ENCODE measurements at regions not wholly inside any gene's neighbourhood (a gene's known extent, or its start where the extent isn't known, plus 50 kb on each side); places are given as distances from the start of the nearest gene placed in this dataset.
A peak's percentile ranks its signal among the peaks of the same experiment; 100 is the strongest.

- Histone ChIP-seq H3K36me3 (ENCODE audit: control insufficient read depth, insufficient read depth, low read length) (no peaks in the 10 kb centered on the region), H3K4me3 (replicated peaks; ENCODE audit: low read depth, low read length) (no peak overlapping the region), H3K27me3 (replicated peaks; ENCODE audit: control insufficient read depth, insufficient read depth, low read length) (no peaks in the 10 kb centered on the region)
- no peak for DNase-seq (ENCODE audit: extremely low read depth, insufficient read length)
- peak; percentile 7 for TF ChIP-seq CTCF (IDR thresholded peaks at IDR 0.05; ENCODE audit: insufficient read depth, low read length, poor library complexity, severe bottlenecking)
Measured at GRCh38 chr2:33681364-33681757, 82.3 kb upstream of the FAM98A start.

- DNase-seq (ENCODE audit: extremely low read depth, insufficient read length) = no peak
- no peak for TF ChIP-seq CTCF (IDR thresholded peaks at IDR 0.05; ENCODE audit: insufficient read depth, low read length, poor library complexity, severe bottlenecking)
- no peaks in the 10 kb centered on the region for H3K27me3 ChIP-seq (replicated peaks; ENCODE audit: control insufficient read depth, insufficient read depth, low read length)
- no peaks in the 10 kb centered on the region for H3K36me3 ChIP-seq (ENCODE audit: control insufficient read depth, insufficient read depth, low read length)
- H3K4me3 ChIP-seq (replicated peaks; ENCODE audit: low read depth, low read length) = no peak overlapping the region
Measured at GRCh38 chr2:33680644-33681363, 81.7 kb upstream of the FAM98A start.

GRCh38 chr2:33678436-33678835 lies 79.3 kb upstream of the FAM98A start:
- no peak for DNase-seq (ENCODE audit: extremely low read depth, insufficient read length)
- H3K27me3 ChIP-seq (replicated peaks; ENCODE audit: control insufficient read depth, insufficient read depth, low read length) = no peaks in the 10 kb centered on the region
- no peak for TF ChIP-seq CTCF (IDR thresholded peaks at IDR 0.05; ENCODE audit: insufficient read depth, low read length, poor library complexity, severe bottlenecking)
- H3K4me3 ChIP-seq (replicated peaks; ENCODE audit: low read depth, low read length) = no peak overlapping the region
- H3K36me3 ChIP-seq (ENCODE audit: control insufficient read depth, insufficient read depth, low read length) = no peaks in the 10 kb centered on the region

- Histone ChIP-seq H3K4me3 (replicated peaks; ENCODE audit: low read depth, low read length) (no peak overlapping the region), H3K36me3 (ENCODE audit: control insufficient read depth, insufficient read depth, low read length) (no peaks in the 10 kb centered on the region), H3K27me3 (replicated peaks; ENCODE audit: control insufficient read depth, insufficient read depth, low read length) (no peaks in the 10 kb centered on the region)
- peak; percentile 40 for TF ChIP-seq CTCF (IDR thresholded peaks at IDR 0.05; ENCODE audit: insufficient read depth, low read length, poor library complexity, severe bottlenecking)
- DNase-seq (ENCODE audit: extremely low read depth, insufficient read length) = no peak
Measured at GRCh38 chr2:33673937-33674336, 74.8 kb upstream of the FAM98A start.

GRCh38 chr2:33672896-33673295 lies 73.8 kb upstream of the FAM98A start:
- no peak for DNase-seq (ENCODE audit: extremely low read depth, insufficient read length)
- Histone ChIP-seq H3K27me3 (replicated peaks; ENCODE audit: control insufficient read depth, insufficient read depth, low read length) (no peaks in the 10 kb centered on the region), H3K4me3 (replicated peaks; ENCODE audit: low read depth, low read length) (no peak overlapping the region), H3K36me3 (ENCODE audit: control insufficient read depth, insufficient read depth, low read length) (no peaks in the 10 kb centered on the region)
- no peak for TF ChIP-seq CTCF (IDR thresholded peaks at IDR 0.05; ENCODE audit: insufficient read depth, low read length, poor library complexity, severe bottlenecking)

GRCh38 chr2:33672389-33672788 lies 73.3 kb upstream of the FAM98A start:
- TF ChIP-seq CTCF (IDR thresholded peaks at IDR 0.05; ENCODE audit: insufficient read depth, low read length, poor library complexity, severe bottlenecking) = no peak
- Histone ChIP-seq H3K4me3 (replicated peaks; ENCODE audit: low read depth, low read length) (no peak overlapping the region), H3K36me3 (ENCODE audit: control insufficient read depth, insufficient read depth, low read length) (no peaks in the 10 kb centered on the region), H3K27me3 (replicated peaks; ENCODE audit: control insufficient read depth, insufficient read depth, low read length) (no peaks in the 10 kb centered on the region)
- DNase-seq (ENCODE audit: extremely low read depth, insufficient read length) = no peak

All from GM06990 (cell line).